CD4-positive, alpha-beta T cell treated with Interferon alpha-2 for 1 hour (primary cell): ENCODE measurements at regions not wholly inside any gene's neighbourhood (a gene's known extent, or its start where the extent isn't known, plus 50 kb on each side); places are given as distances from the start of the nearest gene placed in this dataset.
"Not testable (repeated sequence)": the region's sequence is repeated elsewhere in the genome, so short reads cannot be mapped to it uniquely, and the experiment has no call there.

ENCODE experiments used
- DNase-seq, 2 donors: peaks; one replicate each; pipeline ENCODE4 v3.0.0-alpha.2; 2020 to 2022

DNA sequence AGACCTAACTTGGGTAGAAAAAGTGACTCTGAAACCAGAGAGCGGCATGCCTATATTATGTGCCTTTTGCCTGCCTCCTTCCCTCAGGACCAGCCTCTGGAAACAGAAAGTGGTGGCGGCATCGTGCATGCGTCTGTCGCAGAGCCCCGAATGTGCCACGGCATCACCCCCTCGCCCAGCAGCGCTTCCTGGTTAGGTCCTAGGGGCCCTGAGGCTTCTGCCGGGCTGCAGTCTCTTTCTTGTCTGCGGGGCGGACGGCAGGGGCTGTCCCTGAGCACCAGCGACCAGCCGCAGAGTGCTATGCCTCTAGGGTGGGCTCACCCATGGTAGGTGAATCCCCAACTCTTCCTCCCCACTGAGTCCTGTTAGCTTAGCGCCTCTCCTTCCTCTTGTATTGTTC is 68.7 kb downstream of the VSIG4 start:
- DNase-seq = no peak

DNA sequence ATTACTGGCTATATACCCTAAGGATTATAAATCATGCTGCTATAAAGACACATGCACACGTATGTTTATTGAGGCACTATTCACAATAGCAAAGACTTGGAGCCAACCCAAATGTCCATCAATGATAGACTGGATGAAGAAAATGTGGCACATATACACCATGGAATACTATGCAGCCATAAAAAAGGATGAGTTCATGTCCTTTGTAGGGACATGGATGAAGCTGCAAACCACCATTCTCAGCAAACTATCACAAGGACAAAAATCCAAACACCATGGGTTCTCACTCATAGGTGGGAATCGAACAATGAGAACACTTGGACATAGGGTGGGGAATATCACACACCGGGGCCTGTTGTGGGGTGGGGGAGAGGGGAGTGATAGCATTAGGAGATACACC is 72.7 kb downstream of the VSIG4 start:
- not testable (repeated sequence) for DNase-seq

DNA sequence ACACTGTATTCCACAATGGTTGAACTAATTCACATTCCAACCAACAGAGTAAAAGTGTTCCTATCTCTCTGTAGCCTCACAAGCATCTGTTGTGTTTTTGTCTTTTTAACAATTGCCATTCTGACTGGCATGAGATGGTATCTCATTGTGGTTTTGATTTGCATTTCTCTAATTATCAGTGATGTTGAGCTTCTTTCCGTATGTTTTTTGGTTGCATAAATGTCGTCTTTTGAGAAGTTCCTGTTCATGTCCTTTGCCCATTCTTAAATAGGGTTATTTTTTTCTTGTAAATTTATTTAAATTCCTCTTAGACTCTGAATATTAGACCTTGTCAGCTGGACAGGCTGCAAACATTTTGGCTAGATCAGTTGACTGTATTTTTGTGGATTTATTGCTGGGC is 78.2 kb downstream of the VSIG4 start:
- no peak for DNase-seq

DNA sequence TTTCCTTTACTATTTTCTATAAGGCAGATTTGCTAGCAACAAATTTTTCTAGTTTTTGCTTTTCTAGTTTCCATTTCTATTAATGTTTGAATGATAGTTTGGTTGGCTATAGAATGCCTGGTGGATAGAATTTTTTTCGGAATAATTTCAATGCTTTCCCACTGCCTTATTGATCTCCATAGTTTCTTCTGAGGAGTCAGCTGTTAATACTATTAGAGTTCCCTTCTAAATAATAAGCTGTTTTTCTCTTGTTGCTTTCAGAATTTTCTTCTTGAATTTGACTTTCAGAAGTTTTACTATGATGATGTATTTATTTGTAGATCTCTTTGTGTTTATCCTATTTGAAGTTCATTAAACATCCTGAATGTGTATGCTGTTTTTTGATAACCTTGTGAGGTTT is 91.8 kb downstream of the VSIG4 start:
- no peak for DNase-seq

DNA sequence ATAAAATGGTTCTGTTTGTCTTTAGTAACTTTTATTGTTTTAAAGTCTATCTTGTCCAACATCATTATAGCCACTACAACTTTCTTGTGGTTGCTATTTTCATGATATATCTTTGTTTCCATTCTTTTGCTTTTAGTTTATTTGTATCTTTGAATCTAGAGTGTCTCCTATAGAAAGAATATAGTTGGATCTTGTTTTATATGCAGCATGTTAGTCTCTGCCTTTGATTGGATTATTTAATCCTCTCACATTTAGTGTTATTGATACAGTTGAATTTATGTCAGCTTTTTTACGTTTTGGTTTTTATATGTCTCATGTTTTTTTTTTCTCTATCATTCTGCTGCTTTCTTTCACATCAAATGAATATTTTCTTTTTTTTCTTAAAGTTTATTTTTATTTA is 98.1 kb downstream of the VSIG4 start:
- DNase-seq = no peak

DNA sequence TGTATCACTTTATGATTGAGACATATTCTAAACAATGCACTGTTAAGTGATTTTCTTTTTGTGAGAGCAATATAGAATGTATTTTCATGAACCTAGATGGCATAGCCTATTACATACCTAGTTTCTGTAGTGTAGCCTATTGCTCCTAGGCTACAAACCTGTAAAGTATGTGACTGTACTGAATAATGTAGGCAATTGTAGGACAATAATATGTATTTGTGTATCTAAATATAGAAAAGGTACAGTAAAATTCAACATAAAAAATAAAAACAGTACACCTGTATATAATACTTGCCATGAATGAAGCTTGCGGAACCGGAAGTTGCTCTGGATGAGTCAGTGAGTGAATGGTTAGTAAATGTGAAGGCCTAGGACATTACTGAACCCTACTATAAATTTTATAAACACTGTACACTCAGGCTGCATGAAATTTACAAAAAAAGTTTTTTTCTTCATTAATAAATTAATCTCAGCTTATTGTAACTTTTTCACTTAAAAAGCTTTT is 106.7 kb downstream of the VSIG4 start:
- no peak for DNase-seq

DNA sequence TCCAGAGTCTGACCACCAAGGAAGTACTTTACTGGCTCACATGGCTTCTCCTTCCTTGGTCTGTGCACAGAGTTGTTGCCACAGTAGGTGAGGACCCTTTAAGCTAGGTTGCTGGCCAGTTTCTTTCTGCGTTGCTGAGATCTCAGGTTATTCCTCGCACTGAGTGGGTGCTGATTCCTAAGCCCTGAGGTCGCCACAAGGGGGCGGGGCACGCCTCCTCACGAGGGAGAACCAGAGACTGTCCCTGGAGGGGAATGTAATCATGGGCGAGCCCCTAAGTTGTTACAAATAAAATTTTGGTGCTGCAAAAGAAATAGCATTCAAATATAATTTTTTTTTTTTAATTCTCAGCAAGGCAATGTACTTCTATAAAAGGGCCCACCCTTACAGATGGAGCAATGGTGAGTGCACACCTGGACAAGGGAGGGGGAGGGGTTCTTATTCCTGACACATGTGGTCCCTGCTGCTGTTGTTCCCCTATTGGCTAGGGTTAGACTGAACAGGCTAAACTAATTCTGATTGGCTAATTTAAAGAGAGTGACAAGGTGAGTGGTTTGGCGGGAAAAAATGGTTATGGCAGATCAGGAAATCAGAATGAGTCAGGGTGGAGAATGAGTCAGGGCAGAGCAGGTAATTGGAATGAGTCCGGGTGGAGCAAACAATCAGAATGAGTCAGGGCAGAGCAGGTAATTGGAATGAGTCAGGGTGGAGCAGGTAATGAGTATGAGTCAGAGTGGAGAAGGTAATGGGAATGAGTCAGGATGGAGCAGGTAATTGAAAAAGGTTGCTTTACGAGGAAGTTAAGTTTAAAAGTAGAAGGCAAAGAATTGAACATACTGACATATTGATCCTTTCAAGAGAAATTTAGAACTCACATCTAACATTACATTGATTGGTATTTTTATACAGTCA is 107.5 kb downstream of the VSIG4 start:
- DNase-seq = no peak

DNA sequence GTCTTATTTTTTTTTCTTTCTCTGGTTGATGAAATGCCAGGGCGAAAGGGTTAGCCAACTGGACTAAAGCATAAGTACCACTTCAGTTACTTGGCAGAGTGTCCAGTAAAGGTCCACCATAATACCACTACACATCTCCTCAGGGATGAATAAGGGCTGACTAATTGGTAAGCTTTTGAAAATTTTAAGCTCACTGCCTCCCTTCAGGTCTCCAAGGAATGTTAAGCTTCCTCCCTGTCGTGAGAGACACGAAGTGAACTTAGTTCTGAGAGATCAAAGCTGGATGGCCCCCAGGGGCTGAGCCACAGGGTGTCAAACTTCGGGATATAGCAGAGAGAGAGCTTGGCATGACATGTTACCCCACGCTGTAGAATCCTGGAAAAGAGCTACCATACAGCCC is 111.4 kb downstream of the VSIG4 start:
- DNase-seq = no peak

DNA sequence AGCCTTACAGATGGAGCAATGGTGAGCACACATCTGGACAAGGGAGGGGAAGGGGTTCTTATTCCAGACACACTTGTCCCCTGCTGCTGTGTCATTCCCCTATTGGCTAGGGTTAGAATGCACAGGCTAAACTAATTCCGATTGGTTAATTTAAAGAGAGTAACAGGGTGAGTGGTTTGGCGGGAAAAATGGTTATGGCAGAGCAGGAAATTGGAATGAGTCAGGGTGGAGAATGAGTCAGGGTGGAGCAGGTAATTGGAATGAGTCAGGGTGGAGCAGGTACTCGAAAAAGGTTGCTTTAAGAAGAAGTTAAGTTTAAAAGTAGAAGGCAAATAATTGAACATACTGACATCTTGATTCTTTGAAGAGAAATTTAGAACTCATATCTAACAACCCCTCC is 112.5 kb downstream of the VSIG4 start:
- DNase-seq = not testable (repeated sequence)

DNA sequence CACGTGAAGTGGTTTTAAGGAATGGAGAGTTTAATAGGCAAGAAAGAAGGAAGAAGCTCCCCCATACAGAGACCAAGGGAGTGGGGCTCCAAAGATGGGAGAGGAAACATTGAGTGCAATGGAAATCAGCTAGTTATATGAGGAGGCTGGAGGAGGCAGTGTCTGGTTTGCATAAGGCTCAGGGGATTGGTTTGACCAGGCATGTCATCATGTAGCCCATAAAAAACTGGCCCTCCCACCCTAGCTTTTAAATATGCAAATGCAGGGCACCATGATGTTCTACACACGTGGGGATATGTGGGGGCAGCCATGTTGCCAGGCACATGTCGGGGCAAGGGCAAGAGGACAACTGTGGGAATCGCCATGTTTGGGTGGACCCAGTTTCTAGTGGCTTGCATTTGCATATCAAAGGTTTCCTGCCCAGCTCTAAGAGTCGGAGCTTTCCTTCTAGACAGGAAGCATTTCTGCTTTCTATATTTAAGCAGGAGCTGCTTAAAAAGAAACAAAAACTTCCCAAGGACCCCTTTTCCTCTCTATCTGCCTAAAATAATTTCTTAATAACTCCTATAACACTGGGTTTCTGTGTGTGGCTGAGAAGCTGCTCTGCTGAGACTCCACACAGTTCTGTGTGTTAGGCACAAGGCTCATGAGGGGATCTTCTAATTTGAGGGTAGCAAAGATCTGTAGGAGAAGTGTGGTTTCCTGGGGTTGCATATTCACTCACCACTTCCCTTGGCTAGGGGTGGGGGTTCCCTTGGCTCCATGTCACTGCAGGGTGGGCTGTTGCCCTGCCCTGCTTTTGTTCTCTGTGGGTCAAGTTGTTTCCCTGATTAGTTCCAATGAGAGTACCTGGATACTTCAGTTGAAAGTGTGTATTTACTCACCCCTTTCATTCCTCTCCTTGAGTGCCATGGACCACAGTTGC is 113.5 kb downstream of the VSIG4 start:
- peak; percentile 47 to 63 for DNase-seq

DNA sequence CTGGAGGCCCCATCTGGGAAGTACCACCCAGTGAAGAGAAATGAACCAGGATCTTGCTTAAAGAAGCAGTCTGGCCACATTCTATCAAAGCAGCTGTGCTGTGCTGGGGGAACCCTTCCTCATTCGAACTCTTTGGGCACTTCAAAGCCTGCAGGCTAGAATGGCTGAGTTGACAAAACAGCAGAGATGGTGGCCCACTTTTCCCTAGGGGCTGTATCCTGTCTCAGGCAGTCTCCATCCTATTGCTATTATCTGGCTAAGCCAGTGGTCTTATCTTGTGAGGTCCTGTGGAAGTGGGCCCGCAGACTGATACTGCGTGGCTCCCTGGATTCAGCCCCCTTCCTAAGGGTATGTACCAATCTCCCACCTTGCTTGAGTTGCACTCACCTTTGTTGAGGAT is 114.3 kb downstream of the VSIG4 start:
- DNase-seq = no peak

DNA sequence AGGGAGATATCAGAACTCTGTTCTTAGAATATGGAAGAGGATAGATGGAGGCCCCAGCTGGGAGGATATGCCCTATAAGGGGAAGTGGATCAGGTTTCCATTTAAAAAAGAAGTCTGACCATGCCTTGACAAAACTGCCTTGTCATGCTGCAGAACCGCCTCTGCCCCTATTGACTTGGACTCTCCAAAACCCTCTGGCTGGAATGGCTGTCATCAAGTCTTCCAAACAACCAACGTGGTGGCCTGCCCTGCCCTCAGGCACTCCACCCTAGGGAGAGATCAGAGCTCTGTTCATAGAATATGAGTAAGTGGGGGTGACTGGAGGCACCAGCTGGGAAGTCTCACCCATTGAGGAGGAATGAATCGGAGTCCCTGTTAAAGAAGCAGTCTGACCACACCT is 114.9 kb downstream of the VSIG4 start:
- no peak for DNase-seq

DNA sequence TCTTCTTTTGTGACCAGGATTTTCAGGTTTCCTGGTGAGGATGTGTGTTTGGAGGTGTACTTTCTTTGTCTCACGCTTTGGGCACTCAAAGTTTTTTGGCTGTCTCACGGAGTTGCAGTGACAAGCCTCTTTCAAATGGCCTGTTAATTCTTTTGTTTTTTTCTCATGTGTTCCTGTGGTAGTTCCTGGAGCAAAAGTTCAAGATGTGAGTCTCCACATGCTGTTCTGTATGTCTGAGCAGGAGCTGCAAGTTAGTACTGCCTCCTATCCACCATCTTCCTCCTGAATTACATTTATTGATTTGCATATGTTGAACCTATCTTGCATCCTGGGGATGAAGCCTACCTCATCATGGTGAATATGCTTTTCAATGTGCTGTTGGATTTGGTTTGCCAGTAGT is 118.5 kb downstream of the VSIG4 start:
- DNase-seq = no peak

DNA sequence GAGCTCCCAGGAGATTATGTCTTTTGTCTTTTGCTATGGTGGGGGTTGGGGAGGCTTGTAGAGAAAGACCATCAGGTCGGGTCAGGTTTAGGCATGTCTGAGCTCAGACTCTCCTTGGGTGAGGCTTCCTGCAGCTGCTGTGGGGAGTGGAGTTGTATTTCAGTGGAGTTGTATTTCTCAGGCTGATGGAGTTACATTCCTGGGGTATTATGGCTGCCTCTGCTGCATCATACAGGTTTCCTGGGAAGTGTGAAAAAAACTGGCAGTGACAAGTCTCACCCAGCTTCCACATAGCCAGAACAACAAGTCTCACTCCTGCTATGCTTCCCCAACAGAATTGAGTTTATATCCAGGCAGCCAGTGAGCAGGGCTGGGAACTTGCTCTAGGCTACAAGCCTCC is 119.3 kb downstream of the VSIG4 start:
- DNase-seq = no peak

DNA sequence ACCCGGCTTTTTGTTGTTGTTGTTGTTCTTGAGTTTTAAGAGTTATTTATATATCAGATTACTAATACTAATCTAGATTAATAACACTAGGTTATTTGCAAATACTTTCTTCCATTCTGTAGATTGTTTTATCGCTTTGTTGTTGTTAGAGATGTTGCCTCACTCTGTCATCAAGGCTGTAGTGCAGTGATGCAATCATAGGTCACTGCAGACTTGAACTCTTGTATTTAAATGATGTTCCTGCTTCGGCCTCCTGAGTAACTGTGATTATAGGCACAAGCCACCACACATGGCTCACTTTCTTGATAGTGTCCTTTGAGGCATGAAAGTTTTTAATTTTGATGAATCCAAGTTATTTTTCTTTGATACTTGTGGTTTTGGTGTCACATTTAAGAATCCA is 129.0 kb downstream of the VSIG4 start:
- DNase-seq = no peak

DNA sequence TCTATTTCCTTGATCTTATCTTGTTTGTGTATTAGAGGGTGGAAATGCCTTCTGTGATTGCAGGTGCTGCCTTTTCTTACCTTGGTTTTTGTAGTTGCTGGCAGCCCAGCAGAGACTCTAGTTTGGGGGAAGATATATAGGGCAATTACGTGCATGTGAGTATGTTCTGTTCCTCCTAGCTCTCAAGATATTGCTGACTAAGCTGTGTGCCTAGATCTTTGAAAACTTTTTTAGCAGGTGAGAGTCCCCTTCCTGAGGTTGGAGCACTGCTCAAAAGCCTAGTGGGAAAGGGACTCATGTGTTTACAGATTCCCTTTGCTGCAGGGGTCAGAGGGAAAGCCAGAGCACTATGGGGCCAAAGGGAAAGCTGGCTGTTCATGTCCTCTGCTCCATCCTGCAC is 136.1 kb downstream of the VSIG4 start:
- no peak for DNase-seq

DNA sequence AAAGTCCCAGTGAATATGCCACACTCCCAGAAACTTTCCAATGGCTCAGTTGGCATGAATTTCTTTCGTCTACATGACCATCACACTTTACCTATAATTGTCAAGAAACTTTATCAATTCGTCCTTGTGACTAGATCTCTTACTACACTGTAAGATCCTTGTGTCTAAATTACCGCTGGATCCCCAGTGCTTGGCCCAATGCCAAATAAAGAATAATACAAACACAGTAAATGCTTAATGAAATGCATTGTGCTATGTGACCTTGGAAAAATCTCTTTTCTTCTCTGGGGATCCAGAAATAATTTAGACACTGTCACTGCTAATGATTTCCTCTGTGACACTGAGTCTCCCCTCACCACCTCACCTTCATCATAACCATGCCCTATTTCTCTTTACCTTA is 137.9 kb downstream of the VSIG4 start:
- DNase-seq = no peak

DNA sequence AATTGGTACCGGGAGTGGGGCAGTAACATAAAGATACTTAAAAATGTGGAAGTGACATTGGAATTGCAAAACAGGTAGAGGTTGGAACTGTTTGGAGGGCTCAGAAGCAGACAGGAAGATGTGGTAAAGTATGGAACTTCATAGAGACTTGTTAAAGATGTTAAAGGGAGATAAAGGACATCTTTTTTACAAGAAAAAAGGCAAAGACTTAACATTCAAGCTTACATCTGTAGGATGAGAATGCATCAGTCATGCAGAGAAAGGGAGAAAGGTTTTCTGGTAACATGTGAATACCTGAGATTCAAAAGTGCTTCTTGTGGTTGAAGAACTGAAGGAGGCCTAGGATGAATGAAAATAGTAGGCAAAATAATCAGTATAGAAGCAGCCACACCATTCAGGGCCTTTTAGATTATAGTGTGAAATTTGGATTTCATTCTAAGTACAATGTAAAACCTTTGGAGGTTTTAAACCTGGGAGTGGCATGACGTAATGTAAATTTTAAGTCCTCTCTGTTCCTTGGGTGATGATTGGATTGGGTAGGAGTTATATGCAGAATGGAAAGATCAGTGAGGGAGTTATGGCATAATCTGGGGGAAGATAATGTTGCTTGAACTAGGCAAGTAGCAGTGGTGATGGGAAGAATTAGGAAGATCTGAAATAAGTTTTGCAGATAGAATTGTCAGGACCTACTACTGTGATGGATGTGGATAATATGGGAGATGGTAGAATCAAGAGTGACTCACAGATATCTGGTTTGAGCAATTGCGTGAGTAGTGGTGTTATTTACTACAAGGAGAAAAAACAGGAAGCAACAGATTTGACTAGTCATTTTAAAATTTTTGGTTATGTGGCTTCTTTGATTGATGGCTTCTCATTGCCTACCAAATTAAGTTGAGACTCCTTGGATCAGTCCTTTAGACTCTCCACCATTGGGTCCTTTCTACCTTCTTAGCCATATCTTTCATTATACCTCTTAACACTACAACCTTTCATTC is 138.7 kb downstream of the VSIG4 start:
- no peak for DNase-seq

DNA sequence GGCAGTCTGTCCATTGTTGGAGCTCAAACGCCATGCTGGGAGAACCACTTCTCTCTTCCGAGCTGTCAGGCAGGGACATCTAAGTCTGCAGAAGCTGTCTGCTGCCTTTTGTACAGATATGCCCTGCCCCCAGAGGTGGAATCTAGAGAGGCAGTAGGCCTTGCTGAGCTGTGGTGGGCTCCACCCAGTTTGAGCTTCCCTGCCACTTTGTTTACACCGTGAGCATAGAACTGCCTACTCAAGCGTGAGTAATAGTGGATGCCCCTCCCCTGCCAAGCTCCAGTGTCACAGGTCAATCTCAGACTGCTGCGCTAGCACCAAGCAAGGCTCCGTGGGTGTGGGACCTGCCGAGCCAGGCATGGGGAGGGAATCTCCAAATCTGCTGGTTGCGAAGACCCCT is 145.7 kb downstream of the VSIG4 start:
- peak; percentile 35 to 36 for DNase-seq

DNA sequence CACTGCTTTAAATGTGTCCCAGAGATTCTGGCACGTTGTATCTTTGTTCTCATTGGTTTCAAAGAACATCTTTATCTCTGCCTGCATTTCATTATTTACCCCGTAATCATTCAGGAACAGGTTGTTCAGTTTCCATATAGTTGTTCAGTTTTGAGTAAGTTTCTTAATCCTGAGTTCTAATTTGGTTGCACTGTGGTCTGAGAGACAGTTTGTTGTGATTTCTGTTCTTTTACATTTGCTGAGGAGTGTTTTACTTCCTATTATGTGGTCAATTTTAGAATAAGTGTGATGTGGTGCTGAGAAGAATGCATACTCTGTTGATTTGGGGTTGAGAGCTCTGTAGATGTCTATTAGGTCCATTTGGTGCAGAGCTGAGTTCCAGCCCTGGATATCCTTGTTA is 148.1 kb downstream of the VSIG4 start:
- DNase-seq = peak in 1 of 2 donors; percentile 3

DNA sequence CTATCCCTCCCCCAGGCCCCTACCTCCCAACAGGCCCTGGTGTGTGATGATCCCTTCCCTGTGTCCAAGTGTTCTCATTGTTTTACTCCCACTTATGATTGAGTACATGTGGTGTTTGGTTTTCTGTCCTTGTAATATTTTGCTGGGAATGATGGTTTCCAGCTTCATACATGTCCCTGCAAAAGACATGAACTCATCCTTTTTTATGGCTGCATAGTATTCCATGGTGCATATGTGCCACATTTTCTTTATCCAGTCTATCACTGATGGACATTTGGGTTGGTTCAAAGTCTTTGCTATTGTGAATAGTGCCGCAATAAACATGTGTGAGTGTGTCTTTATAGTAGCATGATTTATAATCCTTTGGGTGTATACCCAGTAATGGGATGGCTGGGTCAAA is 151.7 kb downstream of the VSIG4 start:
- DNase-seq = not testable (repeated sequence)

DNA sequence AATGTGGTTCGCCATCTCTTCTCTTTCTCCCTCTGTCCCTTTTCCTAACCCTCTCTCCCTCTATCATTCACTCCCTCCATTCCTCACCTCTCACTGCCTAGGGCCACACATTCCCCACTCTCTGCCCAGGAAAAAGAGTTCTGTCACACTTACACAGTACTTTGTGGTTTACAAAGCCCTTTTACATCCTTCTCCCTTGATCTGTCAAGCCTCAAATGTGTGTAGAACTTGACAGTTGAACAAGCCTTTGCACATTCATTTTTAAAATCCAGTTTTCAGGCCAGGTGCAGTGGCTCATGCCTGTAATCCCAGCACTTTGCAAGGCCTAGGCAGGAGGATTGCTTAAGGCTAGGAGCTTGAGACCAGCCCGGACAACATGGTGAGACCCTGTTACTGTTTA is 156.3 kb downstream of the VSIG4 start:
- DNase-seq = no peak
